ENCODE measurements at regions not wholly inside any gene's neighbourhood (a gene's known extent, or its start where the extent isn't known, plus 50 kb on each side); places are given as distances from the start of the nearest gene placed in this dataset.

DNA sequence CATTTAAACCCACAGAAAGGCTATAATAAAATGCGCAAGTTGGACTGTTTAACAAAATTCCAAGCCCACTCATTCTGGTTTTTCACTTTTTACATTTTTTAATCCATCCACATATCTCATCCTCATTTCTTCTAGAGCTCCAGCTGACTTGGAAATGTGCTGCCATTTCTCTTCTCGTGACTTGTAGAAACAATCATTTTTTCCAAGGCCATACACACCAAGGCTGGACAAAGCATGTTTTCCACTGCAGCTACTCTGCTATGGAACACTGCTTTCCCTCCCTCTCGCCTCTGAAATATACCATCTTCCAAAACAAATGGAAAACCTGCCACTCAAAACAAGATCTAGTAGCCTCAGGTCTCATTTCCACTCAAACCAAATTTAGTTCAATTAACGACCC lies 141.1 kb downstream of the ESM1 start:
- Histone ChIP-seq H3K4me1 (ENCODE audit: control insufficient read depth in 1 of 2, insufficient read depth in 2 of 2, low read length in 2 of 2) (peaks cover 4 to 10% of the 10 kb centered on the region in 2 donors), H3K27ac (ENCODE audit: low read depth in 1 of 2, low read length in 2 of 2) (no peak overlapping the region), H3K4me3 (replicated peaks in 1 of 3; ENCODE audit: low read depth in 2 of 3, low read length in 3 of 3) (no peak overlapping the region), H3K27me3 (ENCODE audit: control insufficient read depth in 2 of 2, insufficient read depth in 2 of 2, low read length in 2 of 2) (no peaks in the 10 kb centered on the region), H4K20me1 (ENCODE audit: insufficient read depth, low read length) (no peaks in the 10 kb centered on the region), H3K4me2 (replicated peaks; ENCODE audit: extremely low read depth, low read length, poor library complexity, severe bottlenecking) (no peak overlapping the region), H3K79me2 (ENCODE audit: insufficient read depth, low read length) (no peaks in the 10 kb centered on the region), H2AFZ (ENCODE audit: insufficient read depth, low read depth, low read length, poor library complexity, severe bottlenecking) (peak overlapping the region; percentile 7), H3K36me3 (replicated peaks in 1 of 2; ENCODE audit: control insufficient read depth in 1 of 2, insufficient read depth in 2 of 2, low read length in 2 of 2) (no peaks in the 10 kb centered on the region), H3K9me3 (replicated peaks in 1 of 2; ENCODE audit: control insufficient read depth in 1 of 2, insufficient read depth in 1 of 2, low read length in 2 of 2) (no peaks in the 10 kb centered on the region), H3K9ac (ENCODE audit: insufficient read depth, low read length, poor library complexity, severe bottlenecking) (no peak overlapping the region)
- peak overlapping the region in 1 of 7 donors; percentile 63 for H3K27ac Mint-ChIP-seq
- H3K4me1 Mint-ChIP-seq = peaks cover 11% of the 10 kb centered on the region
- no peak for DNase-seq
- intact Hi-C loops (cut with micrococcal nuclease) = loop anchor here (2.0 to 10.0 kb wide), 2 partner anchors 89 to 327 kb away; partner anchors contain the start of gene SNX18 (in 1 of the 2)
- no peaks in the 10 kb centered on the region for H3K9me3 Mint-ChIP-seq
- peaks cover 0 to 2% (median 2%) of the 10 kb centered on the region in 3 donors for H3K27me3 Mint-ChIP-seq (ENCODE audit: low read depth in 3 of 3)
- WGBS (ENCODE audit: insufficient coverage) = 100% methylated on average over 3 of the region's 4 CpGs
- TF ChIP-seq, protein P1, sequence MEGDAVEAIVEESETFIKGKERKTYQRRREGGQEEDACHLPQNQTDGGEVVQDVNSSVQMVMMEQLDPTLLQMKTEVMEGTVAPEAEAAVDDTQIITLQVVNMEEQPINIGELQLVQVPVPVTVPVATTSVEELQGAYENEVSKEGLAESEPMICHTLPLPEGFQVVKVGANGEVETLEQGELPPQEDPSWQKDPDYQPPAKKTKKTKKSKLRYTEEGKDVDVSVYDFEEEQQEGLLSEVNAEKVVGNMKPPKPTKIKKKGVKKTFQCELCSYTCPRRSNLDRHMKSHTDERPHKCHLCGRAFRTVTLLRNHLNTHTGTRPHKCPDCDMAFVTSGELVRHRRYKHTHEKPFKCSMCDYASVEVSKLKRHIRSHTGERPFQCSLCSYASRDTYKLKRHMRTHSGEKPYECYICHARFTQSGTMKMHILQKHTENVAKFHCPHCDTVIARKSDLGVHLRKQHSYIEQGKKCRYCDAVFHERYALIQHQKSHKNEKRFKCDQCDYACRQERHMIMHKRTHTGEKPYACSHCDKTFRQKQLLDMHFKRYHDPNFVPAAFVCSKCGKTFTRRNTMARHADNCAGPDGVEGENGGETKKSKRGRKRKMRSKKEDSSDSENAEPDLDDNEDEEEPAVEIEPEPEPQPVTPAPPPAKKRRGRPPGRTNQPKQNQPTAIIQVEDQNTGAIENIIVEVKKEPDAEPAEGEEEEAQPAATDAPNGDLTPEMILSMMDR (IDR thresholded peaks at IDR 0.05) = no peak
- no peak overlapping the region for H3K4me3 Mint-ChIP-seq
- peaks cover 0 to 3% of the 10 kb centered on the region in 2 donors for H3K36me3 Mint-ChIP-seq

DNA sequence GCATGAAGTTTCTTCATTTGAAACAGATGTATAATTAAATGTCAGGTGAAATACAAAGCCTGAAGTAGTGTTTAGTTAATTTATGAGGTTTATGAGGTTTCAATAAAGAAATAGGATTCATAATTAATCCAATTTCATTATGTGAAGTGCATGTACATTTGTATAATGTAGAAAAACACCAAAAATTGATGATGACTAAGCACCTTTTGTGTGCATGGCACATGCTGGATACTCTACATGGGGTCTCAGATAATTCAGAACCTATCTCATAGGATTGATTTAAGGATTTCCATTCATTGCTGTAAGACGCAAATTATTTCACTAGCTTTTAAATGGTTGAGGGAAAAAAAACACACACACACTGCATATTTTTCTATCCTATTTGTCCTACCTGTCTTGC lies 143.9 kb downstream of the ESM1 start:
- Mint-ChIP-seq H3K9me3 (peaks cover 0 to under 1% (median 0%) of the 10 kb centered on the region in 7 donors), H3K4me3 (no peak overlapping the region), H3K36me3 (peaks cover 2 to 3% of the 10 kb centered on the region in 2 donors), H3K27ac (no peak overlapping the region), H3K4me1 (peaks cover 27% of the 10 kb centered on the region), H3K27me3 (ENCODE audit: low read depth in 3 of 3) (peaks cover 0 to 2% (median 2%) of the 10 kb centered on the region in 3 donors)
- H3K36me3 ChIP-seq (replicated peaks in 1 of 2; ENCODE audit: control insufficient read depth in 1 of 2, insufficient read depth in 2 of 2, low read length in 2 of 2) = no peaks in the 10 kb centered on the region
- no peak overlapping the region for H2AFZ ChIP-seq (ENCODE audit: insufficient read depth, low read depth, low read length, poor library complexity, severe bottlenecking)
- no peak overlapping the region for H3K4me3 ChIP-seq (replicated peaks in 1 of 3; ENCODE audit: low read depth in 2 of 3, low read length in 3 of 3)
- H3K4me2 ChIP-seq (replicated peaks; ENCODE audit: extremely low read depth, low read length, poor library complexity, severe bottlenecking) = no peak overlapping the region
- intact Hi-C loops (cut with micrococcal nuclease) = loop anchor here in 1 of 2 donors (10.0 kb wide), 1 partner anchor 87 kb away; no protein-coding TSS in a partner anchor
- H3K9me3 ChIP-seq (replicated peaks in 1 of 2; ENCODE audit: control insufficient read depth in 1 of 2, insufficient read depth in 1 of 2, low read length in 2 of 2) = no peaks in the 10 kb centered on the region
- peaks cover 14 to 26% of the 10 kb centered on the region in 2 donors for H3K4me1 ChIP-seq (ENCODE audit: control insufficient read depth in 1 of 2, insufficient read depth in 2 of 2, low read length in 2 of 2)
- H3K27ac ChIP-seq (ENCODE audit: low read depth in 1 of 2, low read length in 2 of 2) = no peak overlapping the region
- H3K79me2 ChIP-seq (ENCODE audit: insufficient read depth, low read length) = no peaks in the 10 kb centered on the region
- DNase-seq = no peak
- no peaks in the 10 kb centered on the region for H3K27me3 ChIP-seq (ENCODE audit: control insufficient read depth in 2 of 2, insufficient read depth in 2 of 2, low read length in 2 of 2)
- TF ChIP-seq, protein P1 (IDR thresholded peaks at IDR 0.05) = no peak
- WGBS (ENCODE audit: insufficient coverage) = no CpG with 5 or more reads among the region's 1 CpG
- H3K9ac ChIP-seq (ENCODE audit: insufficient read depth, low read length, poor library complexity, severe bottlenecking) = no peak overlapping the region
- H4K20me1 ChIP-seq (ENCODE audit: insufficient read depth, low read length) = no peaks in the 10 kb centered on the region
